Thoracic aorta (tissue), 2 donors: ENCODE measurements at regions not wholly inside any gene's neighbourhood (a gene's known extent, or its start where the extent isn't known, plus 50 kb on each side); places are given as distances from the start of the nearest gene placed in this dataset.

Experiments used
- ATAC-seq: fragments of 150-250 bp; one replicate; pipeline ENCODE4 v1.8.0; 2017; ENCODE audit warnings: low read depth; ENCODE audit not compliant: insufficient number of reproducible peaks, low FRiP score
- DNase-seq: peaks from one replicate; pipeline ENCODE4 v3.0.0-alpha.2; 2020; ENCODE audit warnings: low spot score
- H3K27ac ChIP-seq, 2 donors: fragments of 200-600 bp; sonication (generic); 1 replicate in 1 of 2; 2 replicates in 1 of 2; pipeline ENCODE4 v1.5.1; 2016; ENCODE audit warnings: mild to moderate bottlenecking in 2 of 2, moderate library complexity in 2 of 2
- H3K27me3 ChIP-seq: fragments of 200-600 bp; sonication (generic); replicated peaks from 2 replicates; pipeline ENCODE4 v1.6.0; 2016; ENCODE audit warnings: mild to moderate bottlenecking; ENCODE audit not compliant: insufficient read depth
- H3K36me3 ChIP-seq: fragments of 200-600 bp; sonication (generic); one replicate; pipeline ENCODE4 v1.5.1; 2016
- H3K4me1 ChIP-seq, 2 donors: fragments of 200-600 bp; sonication (generic); 1 replicate in 1 of 2; 2 replicates in 1 of 2; pipeline versions ENCODE4 v1.5.1 to v1.6.0; 2016; ENCODE audit warnings: low read depth in 2 of 2, mild to moderate bottlenecking in 1 of 2; ENCODE audit not compliant: control insufficient read depth in 1 of 2
- H3K4me3 ChIP-seq: fragments of 200-600 bp; sonication (generic); 2 replicates; pipeline ENCODE4 v1.5.1; 2016; ENCODE audit warnings: mild to moderate bottlenecking
- H3K9me3 ChIP-seq: fragments of 200-600 bp; sonication (generic); 2 replicates; pipeline ENCODE4 v1.5.1; 2016
- TF ChIP-seq, protein P1 (sequence below): fragments of 200-600 bp; sonication (generic); IDR thresholded peaks from one replicate; pipeline ENCODE4 v1.5.1; 2019; ENCODE audit warnings: antibody characterized with exemption

DNA sequence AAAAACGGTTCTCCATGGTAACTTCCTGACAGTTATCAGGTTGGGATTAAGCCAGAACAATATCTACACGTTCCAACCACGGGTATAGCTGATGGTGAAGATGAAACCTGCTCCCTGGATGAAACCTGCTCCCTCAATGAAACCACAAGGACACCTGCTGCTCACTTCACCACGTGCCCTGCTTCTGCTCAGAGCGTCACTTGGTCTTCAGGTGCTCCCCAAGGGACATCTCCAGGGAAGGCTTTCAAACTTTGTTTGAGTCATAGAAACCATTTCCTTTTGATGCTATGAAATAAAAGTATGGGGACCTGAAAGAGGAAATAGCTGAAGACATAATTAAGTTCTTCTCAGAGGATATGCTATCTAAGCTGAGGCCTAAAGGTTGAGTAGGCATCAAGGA is 242.4 kb downstream of the MED10 start:
- H3K27ac ChIP-seq, result no peak overlapping the region
- TF ChIP-seq, protein P1, sequence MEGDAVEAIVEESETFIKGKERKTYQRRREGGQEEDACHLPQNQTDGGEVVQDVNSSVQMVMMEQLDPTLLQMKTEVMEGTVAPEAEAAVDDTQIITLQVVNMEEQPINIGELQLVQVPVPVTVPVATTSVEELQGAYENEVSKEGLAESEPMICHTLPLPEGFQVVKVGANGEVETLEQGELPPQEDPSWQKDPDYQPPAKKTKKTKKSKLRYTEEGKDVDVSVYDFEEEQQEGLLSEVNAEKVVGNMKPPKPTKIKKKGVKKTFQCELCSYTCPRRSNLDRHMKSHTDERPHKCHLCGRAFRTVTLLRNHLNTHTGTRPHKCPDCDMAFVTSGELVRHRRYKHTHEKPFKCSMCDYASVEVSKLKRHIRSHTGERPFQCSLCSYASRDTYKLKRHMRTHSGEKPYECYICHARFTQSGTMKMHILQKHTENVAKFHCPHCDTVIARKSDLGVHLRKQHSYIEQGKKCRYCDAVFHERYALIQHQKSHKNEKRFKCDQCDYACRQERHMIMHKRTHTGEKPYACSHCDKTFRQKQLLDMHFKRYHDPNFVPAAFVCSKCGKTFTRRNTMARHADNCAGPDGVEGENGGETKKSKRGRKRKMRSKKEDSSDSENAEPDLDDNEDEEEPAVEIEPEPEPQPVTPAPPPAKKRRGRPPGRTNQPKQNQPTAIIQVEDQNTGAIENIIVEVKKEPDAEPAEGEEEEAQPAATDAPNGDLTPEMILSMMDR, result no peak
- no peak overlapping the region for H3K4me3 ChIP-seq
- H3K9me3 ChIP-seq, result no peaks in the 10 kb centered on the region
- H3K36me3 ChIP-seq, result no peaks in the 10 kb centered on the region
- DNase-seq, result no peak
- H3K4me1 ChIP-seq, result no peaks in the 10 kb centered on the region
- no peak for ATAC-seq
- H3K27me3 ChIP-seq, result no peaks in the 10 kb centered on the region

DNA sequence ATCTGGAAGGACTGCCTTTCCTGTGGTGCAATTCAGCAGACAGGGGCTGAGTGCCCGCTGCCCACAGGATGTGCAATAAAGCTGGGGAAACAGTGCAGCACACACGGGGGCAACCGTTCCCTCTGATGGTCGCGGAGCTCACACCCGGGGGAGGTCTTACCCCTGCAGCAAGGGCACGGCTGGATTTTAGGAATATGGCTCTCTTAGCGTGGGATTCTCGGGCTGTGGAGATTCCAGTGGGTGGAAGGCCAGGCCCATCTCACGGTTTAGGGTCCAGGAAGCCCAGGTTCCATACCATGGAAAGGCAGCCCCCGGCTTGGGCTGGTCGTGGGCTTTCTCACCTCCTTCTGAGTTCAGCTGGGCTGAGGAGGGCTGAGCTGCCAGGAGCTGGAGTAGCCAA is 244.1 kb downstream of the MED10 start:
- ATAC-seq, result no peak
- H3K36me3 ChIP-seq, result no peaks in the 10 kb centered on the region
- no peaks in the 10 kb centered on the region for H3K4me1 ChIP-seq
- H3K9me3 ChIP-seq, result no peaks in the 10 kb centered on the region
- TF ChIP-seq, protein P1, result no peak
- no peaks in the 10 kb centered on the region for H3K27me3 ChIP-seq
- DNase-seq, result no peak
- H3K27ac ChIP-seq, result no peak overlapping the region
- H3K4me3 ChIP-seq, result no peak overlapping the region

DNA sequence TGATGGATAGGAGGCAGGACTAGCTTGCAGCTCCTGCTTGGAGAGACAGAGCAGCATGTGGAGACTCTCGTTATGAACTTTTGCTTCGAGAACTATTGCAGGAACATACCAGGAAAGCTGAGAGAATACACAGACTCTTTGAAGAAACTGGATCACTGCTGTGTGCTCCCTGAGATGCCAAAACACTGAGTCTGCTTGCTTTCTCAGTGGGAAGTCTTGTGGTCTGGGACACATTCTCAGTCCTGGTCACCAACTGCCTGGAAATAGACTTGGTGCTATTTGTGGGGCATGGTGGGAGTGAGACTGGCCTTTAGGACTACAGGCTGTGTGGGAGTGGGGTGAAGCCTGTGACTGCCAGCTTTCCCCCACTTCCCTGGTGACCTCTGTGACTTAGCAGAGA is 252.6 kb downstream of the MED10 start:
- Histone ChIP-seq H3K4me1 (no peaks in the 10 kb centered on the region), H3K4me3 (no peak overlapping the region), H3K36me3 (no peaks in the 10 kb centered on the region), H3K27me3 (no peaks in the 10 kb centered on the region), H3K27ac (no peak overlapping the region), H3K9me3 (no peaks in the 10 kb centered on the region)
- DNase-seq (no peak), ATAC-seq (no peak)
- TF ChIP-seq, protein P1, result no peak

DNA sequence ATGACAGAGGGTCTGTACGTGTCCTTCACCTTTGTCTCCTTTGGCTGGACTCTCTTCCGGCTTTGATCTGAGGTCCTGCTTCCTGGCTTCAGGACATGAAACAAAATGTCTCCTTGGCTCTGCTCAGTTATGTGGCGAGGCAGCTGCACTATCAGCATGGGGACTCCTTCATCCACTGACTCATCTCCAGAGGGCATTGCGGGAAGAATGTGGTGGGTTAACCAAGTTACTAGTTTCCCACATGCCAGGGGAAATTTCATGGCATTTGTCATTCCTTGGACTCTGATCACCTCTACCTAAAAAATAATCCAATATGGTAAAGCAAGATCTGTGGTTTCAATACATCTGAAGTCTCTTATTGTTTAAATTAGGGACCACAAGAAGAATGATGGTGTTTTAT is 259.7 kb downstream of the MED10 start:
- ATAC-seq, result no peak
- TF ChIP-seq, protein P1, result no peak

DNA sequence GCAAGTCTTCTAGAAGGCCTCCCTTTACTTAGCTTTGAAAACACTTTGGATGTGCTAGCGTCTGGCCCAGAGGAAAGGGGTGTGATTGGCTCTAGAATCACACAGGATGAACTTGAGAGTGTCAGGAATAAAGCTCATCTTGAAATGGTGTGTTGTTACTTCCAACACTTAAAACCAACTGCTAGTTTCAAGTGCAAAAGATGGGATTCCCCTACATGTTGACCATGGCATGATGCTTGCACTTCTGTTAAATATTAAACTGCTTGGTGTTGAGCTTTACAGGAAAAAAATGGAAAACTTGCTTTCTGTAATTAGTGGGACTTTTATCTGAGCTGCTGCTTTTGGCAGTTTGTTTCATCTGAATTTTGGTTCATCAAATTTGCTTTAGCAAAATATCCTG is 261.1 kb downstream of the MED10 start:
- no peak overlapping the region for H3K4me3 ChIP-seq
- TF ChIP-seq, protein P1, result no peak
- ATAC-seq, result no peak
- H3K27me3 ChIP-seq, result no peaks in the 10 kb centered on the region
- H3K27ac ChIP-seq, result no peak overlapping the region
- H3K4me1 ChIP-seq, result no peaks in the 10 kb centered on the region
- no peak for DNase-seq
- H3K9me3 ChIP-seq, result no peaks in the 10 kb centered on the region
- no peaks in the 10 kb centered on the region for H3K36me3 ChIP-seq

More for the DNA sequence above, 259.7 kb downstream of the MED10 start:
- DNase-seq, result no peak
- Histone ChIP-seq H3K4me3 (no peak overlapping the region), H3K9me3 (no peaks in the 10 kb centered on the region), H3K36me3 (no peaks in the 10 kb centered on the region), H3K27me3 (no peaks in the 10 kb centered on the region), H3K27ac (no peak overlapping the region), H3K4me1 (no peaks in the 10 kb centered on the region)
